Smooth muscle cell (in vitro differentiated cells): ENCODE measurements at regions not wholly inside any gene's neighbourhood (a gene's known extent, or its start where the extent isn't known, plus 50 kb on each side); places are given as distances from the start of the nearest gene placed in this dataset.

Experiments used
- DNase-seq: peaks from one replicate; lab custom pipeline; 2025; ENCODE audit not compliant: unreplicated experiment; lab: John Stamatoyannopoulos, UW
- H2AFZ ChIP-seq: fragments of 200-600 bp; sonication (generic); 2 replicates; pipeline ENCODE4 v1.6.0; 2016; ENCODE audit warnings: antibody characterized with exemption, low read depth, mild to moderate bottlenecking
- H3F3A ChIP-seq: fragments of 200-600 bp; sonication (generic); 2 replicates; pipeline ENCODE4 v1.6.0; 2017; ENCODE audit warnings: antibody characterized with exemption, low read depth
- H3K27ac ChIP-seq: fragments of 200-600 bp; sonication (generic); 2 replicates; pipeline ENCODE4 v1.5.1; 2016; ENCODE audit warnings: low read depth, mild to moderate bottlenecking
- H3K27me3 ChIP-seq: fragments of 200-600 bp; sonication (generic); 2 replicates; pipeline ENCODE4 v1.6.1; 2016; ENCODE audit warnings: low read depth, mild to moderate bottlenecking
- H3K36me3 ChIP-seq: fragments of 200-600 bp; sonication (generic); 2 replicates; pipeline ENCODE4 v1.5.1; 2016; ENCODE audit warnings: low read depth
- H3K4me1 ChIP-seq: fragments of 200-600 bp; sonication (generic); 2 replicates; pipeline ENCODE4 v1.5.1; 2016; ENCODE audit warnings: low read depth
- H3K4me2 ChIP-seq: fragments of 200-600 bp; sonication (generic); 2 replicates; pipeline ENCODE4 v1.6.0; 2016; ENCODE audit warnings: mild to moderate bottlenecking
- H3K4me3 ChIP-seq: fragments of 200-600 bp; sonication (generic); 2 replicates; pipeline ENCODE4 v1.5.1; 2016; ENCODE audit warnings: mild to moderate bottlenecking
- H3K79me2 ChIP-seq: fragments of 200-600 bp; sonication (generic); 2 replicates; pipeline ENCODE4 v1.6.0; 2016; ENCODE audit warnings: low read depth, mild to moderate bottlenecking
- H3K9ac ChIP-seq: fragments of 200-600 bp; sonication (generic); 2 replicates; pipeline ENCODE4 v1.6.0; 2016; ENCODE audit warnings: low read depth
- H3K9me3 ChIP-seq: fragments of 200-600 bp; sonication (generic); replicated peaks from 2 replicates; pipeline ENCODE4 v1.5.1; 2016; ENCODE audit warnings: low read depth
- H4K20me1 ChIP-seq: fragments of 200-600 bp; sonication (generic); 2 replicates; pipeline ENCODE4 v1.6.0; 2016; ENCODE audit warnings: low read depth
- CTCF ChIP-seq: fragments of 200-600 bp; sonication (generic); IDR thresholded peaks from 2 replicates; pipeline ENCODE4 v1.5.1; 2017; ENCODE audit warnings: borderline replicate concordance, mild to moderate bottlenecking, antibody characterized with exemption; ENCODE audit not compliant: insufficient read depth, poor library complexity, severe bottlenecking
- WGBS: methylation state at CpG from one replicate; pipeline ENCODE4 v1.1.7; 2016; ENCODE audit warnings: low lambda C conversion rate; 5-methylcytosine and 5-hydroxymethylcytosine counted together

- Histone ChIP-seq H3K36me3 (no peaks in the 10 kb centered on the region), H3K27me3 (no peaks in the 10 kb centered on the region), H3K4me1 (no peaks in the 10 kb centered on the region), H4K20me1 (no peaks in the 10 kb centered on the region), H3F3A (no peaks in the 10 kb centered on the region), H3K27ac (no peak overlapping the region), H2AFZ (no peak overlapping the region), H3K9ac (no peak overlapping the region), H3K9me3 (no peaks in the 10 kb centered on the region), H3K4me2 (no peak overlapping the region), H3K4me3 (no peak overlapping the region), H3K79me2 (no peaks in the 10 kb centered on the region)
- no peak for TF ChIP-seq CTCF
- no peak for DNase-seq
These were observed 116.5 kb upstream of the COL24A1 start for GRCh38 chr1:86273066-86273465.

DNA sequence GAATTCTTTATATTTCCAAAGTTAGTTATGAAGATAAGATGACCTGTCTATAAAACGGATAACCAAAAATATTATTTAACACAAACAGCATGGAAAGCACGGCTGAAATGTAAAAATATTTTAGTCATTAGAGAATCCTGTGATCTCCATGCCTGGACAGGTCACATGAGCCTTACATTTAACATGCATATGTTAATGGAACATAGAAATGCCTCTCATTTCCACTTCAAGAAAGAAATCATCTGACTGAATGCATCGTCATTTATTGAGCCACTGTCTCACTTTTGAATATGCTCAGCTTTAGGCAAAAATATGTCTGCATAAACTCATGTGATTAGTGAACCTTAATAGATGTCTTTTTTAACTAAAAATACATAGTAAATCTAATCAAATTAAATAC, 115.5 kb upstream of the COL24A1 start:
- Histone ChIP-seq H3F3A (no peaks in the 10 kb centered on the region), H3K27me3 (no peaks in the 10 kb centered on the region), H2AFZ (no peak overlapping the region), H3K27ac (no peak overlapping the region), H4K20me1 (no peaks in the 10 kb centered on the region), H3K4me1 (no peaks in the 10 kb centered on the region), H3K9me3 (no peaks in the 10 kb centered on the region), H3K36me3 (no peaks in the 10 kb centered on the region), H3K4me2 (no peak overlapping the region), H3K4me3 (no peak overlapping the region), H3K79me2 (no peaks in the 10 kb centered on the region), H3K9ac (no peak overlapping the region)
- 88% methylated on average over 3 of the region's 3 CpGs for WGBS
- no peak for TF ChIP-seq CTCF
- no peak for DNase-seq

GRCh38 chr1:86271046-86271445, 114.5 kb upstream of the COL24A1 start:
- Histone ChIP-seq H3K4me1 (no peaks in the 10 kb centered on the region), H3K79me2 (no peaks in the 10 kb centered on the region), H3K27ac (no peak overlapping the region), H3K4me3 (no peak overlapping the region), H3K9ac (no peak overlapping the region), H4K20me1 (no peaks in the 10 kb centered on the region), H3K9me3 (no peaks in the 10 kb centered on the region), H3K27me3 (no peaks in the 10 kb centered on the region), H3K4me2 (no peak overlapping the region), H3K36me3 (no peaks in the 10 kb centered on the region), H3F3A (no peaks in the 10 kb centered on the region), H2AFZ (no peak overlapping the region)
- no peak for DNase-seq
- WGBS = 49% methylated on average over 2 of the region's 2 CpGs
- TF ChIP-seq CTCF = no peak

GRCh38 chr1:86263101-86263500, 106.5 kb upstream of the COL24A1 start:
- Histone ChIP-seq H3K4me1 (peaks cover 18% of the 10 kb centered on the region), H3K27ac (no peak overlapping the region), H3K27me3 (no peaks in the 10 kb centered on the region), H3K9me3 (no peaks in the 10 kb centered on the region), H3K4me2 (no peak overlapping the region), H3K36me3 (no peaks in the 10 kb centered on the region), H3K79me2 (no peaks in the 10 kb centered on the region), H4K20me1 (no peaks in the 10 kb centered on the region), H3F3A (peaks cover 5% of the 10 kb centered on the region), H3K9ac (no peak overlapping the region), H3K4me3 (no peak overlapping the region), H2AFZ (no peak overlapping the region)
- 57% methylated on average over 5 of the region's 5 CpGs for WGBS
- DNase-seq = no peak
- TF ChIP-seq CTCF = no peak
